ENCODE measurements at regions not wholly inside any gene's neighbourhood (a gene's known extent, or its start where the extent isn't known, plus 50 kb on each side); places are given as distances from the start of the nearest gene placed in this dataset.
"Not testable (repeated sequence)": the region's sequence is repeated elsewhere in the genome, so short reads cannot be mapped to it uniquely, and the experiment has no call there.

DNA sequence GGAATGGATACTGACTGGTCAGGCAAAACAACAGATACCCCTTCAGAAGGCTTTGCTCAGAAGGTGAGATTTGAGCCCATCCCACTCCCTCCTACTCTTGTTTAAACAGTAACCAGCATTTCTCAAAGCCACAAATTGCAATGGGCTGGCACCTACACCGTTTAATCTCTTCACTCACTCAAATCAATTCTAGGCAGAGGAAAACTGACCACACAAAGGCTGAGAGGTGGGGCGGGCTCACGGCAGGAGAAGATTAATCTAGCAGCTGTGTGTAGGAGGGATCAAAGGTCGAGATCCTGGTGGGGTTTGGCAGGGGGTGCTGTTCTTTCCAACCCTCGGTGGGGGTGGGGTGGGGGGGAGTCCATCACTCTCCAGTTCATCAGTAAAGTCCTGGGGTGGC lies 622.4 kb downstream of the BCOR start:
- DNase-seq (ENCODE audit: low read depth), result no peak

- no peak for DNase-seq (ENCODE audit: low read depth)
Measured at GRCh38 chrX:39476604-39477021, 621.1 kb downstream of the BCOR start.

- no peak for DNase-seq (ENCODE audit: low read depth)
Measured at GRCh38 chrX:39477031-39477761, 620.6 kb downstream of the BCOR start.

- no peak for DNase-seq (ENCODE audit: low read depth)
Measured at GRCh38 chrX:39477762-39478120, 620.0 kb downstream of the BCOR start.

DNA sequence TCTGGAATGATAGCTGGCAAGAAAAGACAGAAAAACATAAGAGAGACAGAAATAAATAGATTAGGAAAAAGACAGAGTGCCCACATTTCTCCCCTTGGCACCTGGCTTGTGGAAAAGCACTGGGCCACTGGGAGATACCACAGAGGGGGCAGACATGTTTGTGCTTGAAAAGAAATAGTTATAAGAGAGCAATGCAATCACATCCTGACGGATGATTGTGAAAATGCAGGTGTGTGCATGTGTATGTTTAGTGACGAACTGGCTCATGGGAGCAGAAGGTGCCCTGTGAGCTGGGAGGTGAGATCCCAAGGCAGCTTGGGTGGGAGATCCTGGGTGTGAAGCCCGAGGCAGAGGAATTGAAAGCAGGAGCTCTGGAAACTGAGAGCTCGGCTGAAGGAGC lies 617.9 kb downstream of the BCOR start:
- DNase-seq (ENCODE audit: low read depth), result no peak

DNA sequence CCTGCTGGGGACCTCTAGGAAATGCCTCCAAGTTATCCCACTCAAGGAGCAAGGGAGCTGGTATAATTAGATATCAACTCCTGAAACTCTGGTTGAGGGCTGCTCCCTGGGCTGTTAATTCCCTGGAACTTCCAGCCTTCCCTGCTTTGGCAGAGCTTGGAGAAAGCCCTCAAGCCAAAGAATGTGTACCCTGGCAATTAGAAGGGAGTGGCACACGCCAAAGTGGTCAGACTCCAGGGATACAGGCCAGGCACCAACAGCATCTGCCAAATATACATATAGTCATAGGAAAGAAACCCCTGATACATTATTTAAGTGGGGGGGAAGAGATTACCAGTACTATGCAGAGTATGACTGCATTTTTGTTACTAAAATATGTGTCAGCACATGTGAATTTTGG lies 616.8 kb downstream of the BCOR start:
- no peak for DNase-seq (ENCODE audit: low read depth)

DNA sequence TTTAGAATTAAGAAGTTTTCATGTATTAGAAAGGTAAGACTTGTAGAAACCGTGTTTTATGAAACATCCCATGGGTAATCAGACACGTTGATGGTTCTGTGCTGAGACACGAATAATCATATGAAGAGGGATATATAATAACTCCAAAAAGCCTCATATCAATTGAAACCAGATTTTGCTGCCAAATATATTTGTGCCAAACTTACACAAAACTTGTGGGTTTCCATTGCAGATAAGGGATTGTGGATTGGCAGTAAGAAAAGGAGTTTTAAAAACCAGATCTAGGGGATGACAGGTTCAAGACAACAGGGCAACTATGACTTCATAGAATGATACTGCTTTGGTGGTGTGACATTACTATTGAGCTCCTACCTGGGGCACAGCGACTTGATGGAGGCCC lies 616.1 kb downstream of the BCOR start:
- no peak for DNase-seq (ENCODE audit: low read depth)

DNA sequence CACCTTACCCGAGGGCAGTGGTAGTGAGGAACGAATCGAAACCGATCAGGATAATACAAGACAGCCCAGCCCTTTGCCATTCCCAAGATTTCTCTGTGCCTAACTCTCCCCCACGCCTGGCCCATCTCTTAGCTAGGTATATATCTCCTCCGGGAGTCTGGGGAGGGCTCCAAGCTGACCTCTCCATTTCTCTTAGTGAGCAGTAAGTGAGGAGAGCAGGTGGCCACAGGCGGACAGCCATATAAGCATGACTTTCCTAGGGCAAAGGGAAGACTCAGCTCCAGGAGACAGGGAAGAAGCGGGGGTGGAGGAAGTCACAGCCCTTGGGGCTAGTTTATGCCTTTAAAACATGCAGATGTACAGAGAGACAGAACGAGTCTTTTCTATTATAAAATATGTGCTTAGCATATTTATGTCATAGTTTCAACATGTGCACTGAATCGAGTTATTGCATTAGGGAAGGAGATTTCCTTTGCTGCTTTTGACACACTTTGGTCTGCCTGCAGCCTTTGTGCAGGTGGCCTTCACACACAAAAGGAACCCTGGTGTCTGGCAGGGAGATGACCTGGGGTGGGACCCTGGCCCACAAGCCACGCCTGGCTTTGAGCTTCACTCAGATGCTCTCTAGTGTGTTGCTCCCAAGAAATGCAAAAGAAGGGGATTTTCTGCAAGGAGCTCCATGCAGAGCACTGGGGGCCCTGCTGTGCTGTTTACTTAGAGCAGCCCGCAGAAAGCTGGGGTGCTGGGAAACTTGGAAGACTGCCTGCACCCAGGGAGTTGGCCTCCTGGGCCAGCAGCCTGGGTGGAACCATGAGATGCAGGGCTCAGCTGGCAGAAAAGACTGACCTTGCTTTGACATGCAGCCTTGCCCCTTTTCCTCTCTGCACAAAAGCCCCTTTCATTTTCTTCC lies 613.3 kb downstream of the BCOR start:
- no peak for DNase-seq (ENCODE audit: low read depth)

GRCh38 chrX:39487166-39487968 lies 610.4 kb downstream of the BCOR start:
- no peak for DNase-seq (ENCODE audit: low read depth)

- DNase-seq (ENCODE audit: low read depth), result no peak
Measured at GRCh38 chrX:39487969-39488330, 609.8 kb downstream of the BCOR start.

DNA sequence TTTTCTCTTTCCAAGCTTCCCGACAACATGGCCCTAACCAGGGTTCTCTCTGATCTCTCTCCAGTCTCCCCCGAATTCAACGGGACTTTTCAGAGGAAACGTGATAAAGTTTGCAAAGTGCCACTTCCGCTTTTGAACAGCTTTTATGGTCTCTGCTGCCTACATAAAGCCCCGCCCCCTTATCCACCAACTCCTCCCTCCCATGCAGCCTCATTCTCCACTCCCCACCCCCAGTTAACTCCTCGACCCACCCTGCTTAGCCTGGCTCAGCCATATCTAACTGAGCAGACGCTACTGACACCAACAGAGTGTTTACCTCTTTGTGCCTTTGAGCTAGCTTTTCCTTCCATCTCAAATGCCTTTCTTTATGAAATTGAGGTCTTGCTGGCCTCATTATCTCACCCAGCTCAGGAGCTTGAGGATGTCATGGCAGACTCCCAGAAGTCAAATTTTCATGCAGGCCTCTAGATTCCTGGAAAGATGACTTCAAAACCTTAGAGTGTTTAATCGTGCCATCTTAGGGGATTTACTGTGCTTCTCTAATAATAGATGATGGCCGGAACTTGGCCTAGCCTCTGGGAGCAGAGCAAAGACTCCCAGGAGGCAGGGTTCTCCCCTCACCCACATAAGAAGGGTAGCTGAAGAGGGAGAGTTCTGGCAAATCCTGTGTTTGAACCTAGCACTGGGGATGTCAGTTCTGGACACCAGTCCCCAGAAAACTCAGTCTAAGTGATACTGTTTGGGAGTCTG lies 606.0 kb downstream of the BCOR start:
- peak; percentile 11 for DNase-seq (ENCODE audit: low read depth)

DNA sequence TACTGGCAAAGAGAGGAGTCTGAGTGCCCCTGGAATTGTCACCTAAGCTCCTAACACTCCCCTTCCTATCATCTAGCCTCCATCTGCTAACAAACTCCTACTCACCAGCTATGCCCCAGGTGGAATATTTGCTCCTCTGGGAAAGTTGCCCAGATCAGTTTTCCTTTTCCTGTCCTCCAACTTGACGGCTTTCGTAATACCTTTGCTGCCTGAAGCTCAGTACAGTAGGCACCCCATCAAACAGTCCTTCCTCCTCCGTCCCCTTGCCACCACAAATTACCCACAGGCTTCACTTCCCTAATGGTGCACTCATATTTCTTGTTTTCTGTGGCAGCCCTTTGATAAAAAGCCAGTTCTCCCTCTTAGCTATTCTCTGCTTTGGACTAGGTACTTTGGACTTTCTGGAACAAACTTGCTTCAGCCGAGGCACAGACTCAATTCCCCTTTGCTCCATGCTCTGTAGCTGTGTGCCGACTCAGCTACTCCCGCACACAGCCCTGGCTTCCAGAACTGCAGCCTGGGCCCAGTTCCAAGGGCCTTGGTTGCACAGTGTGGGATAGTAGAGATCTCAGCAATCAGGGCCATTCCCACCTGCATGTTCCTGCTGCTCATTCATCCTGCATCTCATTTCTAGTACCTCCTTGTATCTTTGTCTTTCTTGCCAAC lies 605.1 kb downstream of the BCOR start:
- no peak for DNase-seq (ENCODE audit: low read depth)

- no peak for DNase-seq (ENCODE audit: low read depth)
Measured at GRCh38 chrX:39493168-39493567, 604.6 kb downstream of the BCOR start.

DNA sequence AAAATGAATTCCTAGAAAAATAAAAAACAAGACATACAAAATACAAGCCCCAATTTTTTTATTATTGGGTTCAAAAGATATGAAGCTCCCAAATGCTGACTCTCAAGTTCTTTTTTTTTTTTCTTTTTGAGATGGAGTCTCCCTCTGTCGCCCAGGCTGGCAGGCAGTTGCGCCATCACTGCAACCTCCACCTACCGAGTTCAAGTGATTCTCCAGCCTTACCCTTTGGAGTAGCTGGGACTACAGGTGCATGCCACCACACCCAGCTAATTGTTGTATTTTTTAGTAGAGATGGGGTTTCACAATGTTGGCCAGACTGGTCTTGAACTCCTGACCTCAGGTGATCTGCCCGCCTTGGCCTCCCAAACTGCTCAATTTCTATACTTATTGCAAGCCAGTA lies 600.6 kb downstream of the BCOR start:
- DNase-seq (ENCODE audit: low read depth), result not testable (repeated sequence)

DNA sequence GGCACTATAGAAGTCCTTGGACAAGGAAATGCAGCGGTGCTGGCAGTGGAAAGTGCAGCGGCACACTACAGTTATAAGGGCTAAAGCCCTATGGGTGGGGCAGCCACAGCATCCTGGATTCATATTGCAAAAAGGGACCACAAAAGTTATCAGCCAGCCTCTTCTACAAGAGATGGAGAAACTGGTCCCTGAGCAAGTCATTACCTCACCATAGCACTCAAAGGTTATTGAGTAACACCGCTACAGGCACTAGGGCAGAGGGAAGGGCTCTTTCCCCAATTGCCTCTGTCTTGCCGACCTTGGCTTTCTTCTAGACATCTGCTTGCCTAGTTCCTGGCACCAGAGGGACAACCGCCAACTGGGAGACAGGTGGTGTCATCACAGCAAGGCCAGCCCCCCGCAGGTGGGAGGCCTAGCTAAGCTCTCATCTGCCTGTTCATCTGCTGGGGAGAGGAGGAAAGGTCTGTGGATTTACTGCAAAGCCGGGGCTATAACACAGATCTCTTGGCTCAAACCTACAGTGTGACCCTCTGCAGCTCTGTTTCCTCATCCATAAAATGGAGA lies 600.0 kb downstream of the BCOR start:
- no peak for DNase-seq (ENCODE audit: low read depth)

- no peak for DNase-seq (ENCODE audit: low read depth)
Measured at GRCh38 chrX:39499996-39500395, 597.8 kb downstream of the BCOR start.

DNA sequence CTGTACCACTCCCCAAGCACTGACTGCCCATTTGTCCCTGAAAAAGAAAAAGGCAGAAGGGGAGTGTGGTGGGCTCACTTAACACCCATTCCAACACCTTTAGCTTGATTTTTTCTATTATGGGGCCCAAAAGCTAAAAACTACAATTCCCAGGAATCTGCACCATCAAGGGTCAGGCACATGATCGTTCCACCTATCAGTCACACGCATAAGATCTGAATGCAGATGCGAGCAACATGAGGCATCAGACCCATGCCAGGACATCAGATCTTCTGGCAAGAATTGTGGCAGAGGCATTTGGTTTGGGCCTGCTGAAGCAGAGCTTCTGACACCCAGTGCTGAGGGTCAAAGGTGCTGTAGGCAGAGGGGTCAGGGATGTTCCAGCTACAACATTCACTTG lies 595.9 kb downstream of the BCOR start:
- DNase-seq (ENCODE audit: low read depth), result no peak

DNA sequence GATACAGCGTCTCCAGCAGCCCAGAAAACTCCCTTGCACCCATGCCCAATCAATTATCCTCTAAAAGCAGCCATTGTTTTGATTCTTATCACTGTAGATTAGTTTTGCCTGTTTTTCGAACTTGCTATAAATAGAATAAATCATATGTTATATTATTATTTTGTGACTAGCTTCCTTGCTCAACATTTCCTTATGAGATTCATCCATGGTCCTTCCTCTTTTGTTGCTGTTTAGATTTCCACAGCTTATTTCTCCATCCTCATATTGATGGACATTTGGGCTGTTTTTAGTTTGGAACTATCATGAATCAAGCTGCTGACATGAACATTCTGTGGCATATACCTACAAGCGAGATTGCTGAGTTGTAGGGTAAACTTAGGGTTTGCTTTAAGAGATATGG lies 595.3 kb downstream of the BCOR start:
- DNase-seq (ENCODE audit: low read depth), result no peak

DNA sequence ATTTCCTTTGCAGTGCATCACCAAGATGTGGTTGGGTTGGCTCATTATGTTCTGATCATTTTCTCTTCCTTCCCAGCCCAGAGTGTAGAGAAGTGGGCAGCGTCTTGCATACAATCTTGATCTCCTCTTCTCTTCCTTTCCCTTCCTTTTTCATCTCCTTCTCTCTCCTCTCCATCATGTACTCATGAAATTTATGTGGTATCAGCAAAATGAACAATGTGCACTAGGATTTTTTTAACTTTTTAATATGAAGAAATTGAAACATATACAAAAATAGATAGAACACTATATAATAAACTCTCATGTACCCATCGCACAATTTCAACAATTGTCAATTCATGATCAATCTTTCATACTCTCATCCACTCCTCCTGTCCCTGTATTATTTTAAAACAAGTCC lies 593.5 kb downstream of the BCOR start:
- DNase-seq (ENCODE audit: low read depth), result no peak

DNA sequence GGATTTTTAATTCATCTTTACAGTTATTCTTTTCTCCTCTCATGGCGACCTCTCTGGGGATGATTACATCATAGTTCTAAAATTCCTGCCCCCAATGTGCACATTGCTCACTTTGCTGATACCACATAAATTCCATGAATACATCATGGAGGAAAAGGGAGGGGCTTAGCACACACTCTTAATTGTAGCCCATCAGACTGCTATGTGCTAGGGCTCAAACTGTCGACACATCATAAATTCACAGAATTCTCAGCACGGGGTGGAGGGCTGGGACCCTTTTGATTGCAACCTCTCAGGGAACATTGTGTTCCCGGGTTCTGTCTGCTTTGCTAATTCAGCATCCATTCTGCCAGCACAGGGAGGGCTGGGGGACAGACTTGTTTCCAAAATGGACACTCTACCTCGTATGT lies 592.9 kb downstream of the BCOR start:
- no peak for DNase-seq (ENCODE audit: low read depth)

- no peak for DNase-seq (ENCODE audit: low read depth)
Measured at GRCh38 chrX:39506131-39506530, 591.6 kb downstream of the BCOR start.
